ENCODE measurements at regions not wholly inside any gene's neighbourhood (a gene's known extent, or its start where the extent isn't known, plus 50 kb on each side); places are given as distances from the start of the nearest gene placed in this dataset.

DNA sequence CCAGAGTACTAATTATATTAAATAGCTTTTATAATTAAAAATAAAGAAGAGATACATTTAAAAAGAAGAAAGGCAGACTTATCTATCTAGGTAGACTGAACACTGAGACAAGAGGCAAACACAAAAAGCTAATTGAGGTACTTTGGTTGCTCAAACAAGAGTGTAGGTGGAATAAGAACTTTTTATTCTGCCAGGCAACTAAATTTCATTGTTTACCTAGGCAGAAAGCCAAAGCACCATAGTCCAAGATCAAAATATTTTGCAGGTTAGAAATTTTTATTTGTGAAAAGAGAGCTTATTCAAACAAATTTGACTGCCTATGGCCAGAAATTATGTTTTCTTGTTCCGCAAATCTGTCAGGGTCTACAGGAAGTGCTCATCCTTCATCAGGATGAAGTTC lies 499.6 kb upstream of the GBE1 start:
- no peak overlapping the region for H3K4me3 ChIP-seq (ENCODE audit: low read length)
- no peak overlapping the region for H3K27ac ChIP-seq (ENCODE audit: low read depth, low read length)
- TF ChIP-seq, protein P1, sequence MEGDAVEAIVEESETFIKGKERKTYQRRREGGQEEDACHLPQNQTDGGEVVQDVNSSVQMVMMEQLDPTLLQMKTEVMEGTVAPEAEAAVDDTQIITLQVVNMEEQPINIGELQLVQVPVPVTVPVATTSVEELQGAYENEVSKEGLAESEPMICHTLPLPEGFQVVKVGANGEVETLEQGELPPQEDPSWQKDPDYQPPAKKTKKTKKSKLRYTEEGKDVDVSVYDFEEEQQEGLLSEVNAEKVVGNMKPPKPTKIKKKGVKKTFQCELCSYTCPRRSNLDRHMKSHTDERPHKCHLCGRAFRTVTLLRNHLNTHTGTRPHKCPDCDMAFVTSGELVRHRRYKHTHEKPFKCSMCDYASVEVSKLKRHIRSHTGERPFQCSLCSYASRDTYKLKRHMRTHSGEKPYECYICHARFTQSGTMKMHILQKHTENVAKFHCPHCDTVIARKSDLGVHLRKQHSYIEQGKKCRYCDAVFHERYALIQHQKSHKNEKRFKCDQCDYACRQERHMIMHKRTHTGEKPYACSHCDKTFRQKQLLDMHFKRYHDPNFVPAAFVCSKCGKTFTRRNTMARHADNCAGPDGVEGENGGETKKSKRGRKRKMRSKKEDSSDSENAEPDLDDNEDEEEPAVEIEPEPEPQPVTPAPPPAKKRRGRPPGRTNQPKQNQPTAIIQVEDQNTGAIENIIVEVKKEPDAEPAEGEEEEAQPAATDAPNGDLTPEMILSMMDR (IDR thresholded peaks at IDR 0.05; ENCODE audit: low read depth, low read length, poor library complexity, severe bottlenecking): no peak
- TF ChIP-seq EZH2phosphoT487 (IDR thresholded peaks at IDR 0.05; ENCODE audit: borderline replicate concordance, low read length): no peak
- H4K20me1 ChIP-seq (ENCODE audit: control insufficient read depth, insufficient read depth, low read depth, low read length): no peaks in the 10 kb centered on the region
- H3K4me2 ChIP-seq (ENCODE audit: low read length): no peak overlapping the region
- H3K79me2 ChIP-seq (ENCODE audit: control insufficient read depth, low read length): no peaks in the 10 kb centered on the region
- no peaks in the 10 kb centered on the region for H3K9me3 ChIP-seq (ENCODE audit: control insufficient read depth, insufficient read depth, low read length)
- no peaks in the 10 kb centered on the region for H3K36me3 ChIP-seq (ENCODE audit: control insufficient read depth, low read length)
- H3K9me2 ChIP-seq (replicated peaks; ENCODE audit: control insufficient read depth, low read length): no peaks in the 10 kb centered on the region
- no peaks in the 10 kb centered on the region for H3K27me3 ChIP-seq (ENCODE audit: control insufficient read depth, low read length)
- H3K4me1 ChIP-seq (ENCODE audit: control insufficient read depth, low read length): no peaks in the 10 kb centered on the region
- no peaks in the 10 kb centered on the region for H3F3A ChIP-seq (ENCODE audit: control insufficient read depth, insufficient read depth)

DNA sequence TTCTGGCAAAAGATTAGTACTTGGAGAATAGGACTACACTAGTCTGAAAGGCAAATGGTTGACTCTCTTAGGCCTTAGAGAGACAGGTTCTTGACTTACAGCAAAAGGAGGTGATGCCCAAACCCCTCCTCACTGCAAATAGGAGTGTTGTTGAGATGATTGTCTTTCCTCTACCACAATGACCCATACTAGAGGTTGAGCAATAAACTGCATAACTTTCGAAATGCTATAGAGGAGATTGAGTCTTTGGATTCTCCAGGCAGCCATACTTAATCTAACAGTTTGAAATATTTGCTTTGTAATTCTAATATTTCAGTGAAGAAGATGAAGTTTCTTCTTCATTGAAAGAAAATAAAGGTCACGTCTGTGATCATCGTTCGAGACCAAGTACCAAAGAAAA lies 498.5 kb upstream of the GBE1 start:
- no peak for TF ChIP-seq EZH2phosphoT487 (IDR thresholded peaks at IDR 0.05; ENCODE audit: borderline replicate concordance, low read length)
- TF ChIP-seq, protein P1 (IDR thresholded peaks at IDR 0.05; ENCODE audit: low read depth, low read length, poor library complexity, severe bottlenecking): no peak
- H3K4me1 ChIP-seq (ENCODE audit: control insufficient read depth, low read length): no peaks in the 10 kb centered on the region
- H3K9me2 ChIP-seq (replicated peaks; ENCODE audit: control insufficient read depth, low read length): no peaks in the 10 kb centered on the region
- no peak overlapping the region for H3K27ac ChIP-seq (ENCODE audit: low read depth, low read length)
- H3K79me2 ChIP-seq (ENCODE audit: control insufficient read depth, low read length): no peaks in the 10 kb centered on the region
- H3K4me2 ChIP-seq (ENCODE audit: low read length): no peak overlapping the region
- H3K9me3 ChIP-seq (ENCODE audit: control insufficient read depth, insufficient read depth, low read length): no peaks in the 10 kb centered on the region
- H3K27me3 ChIP-seq (ENCODE audit: control insufficient read depth, low read length): no peaks in the 10 kb centered on the region
- H3K36me3 ChIP-seq (ENCODE audit: control insufficient read depth, low read length): no peaks in the 10 kb centered on the region
- H3F3A ChIP-seq (ENCODE audit: control insufficient read depth, insufficient read depth): no peaks in the 10 kb centered on the region
- H4K20me1 ChIP-seq (ENCODE audit: control insufficient read depth, insufficient read depth, low read depth, low read length): no peaks in the 10 kb centered on the region
- no peak overlapping the region for H3K4me3 ChIP-seq (ENCODE audit: low read length)

DNA sequence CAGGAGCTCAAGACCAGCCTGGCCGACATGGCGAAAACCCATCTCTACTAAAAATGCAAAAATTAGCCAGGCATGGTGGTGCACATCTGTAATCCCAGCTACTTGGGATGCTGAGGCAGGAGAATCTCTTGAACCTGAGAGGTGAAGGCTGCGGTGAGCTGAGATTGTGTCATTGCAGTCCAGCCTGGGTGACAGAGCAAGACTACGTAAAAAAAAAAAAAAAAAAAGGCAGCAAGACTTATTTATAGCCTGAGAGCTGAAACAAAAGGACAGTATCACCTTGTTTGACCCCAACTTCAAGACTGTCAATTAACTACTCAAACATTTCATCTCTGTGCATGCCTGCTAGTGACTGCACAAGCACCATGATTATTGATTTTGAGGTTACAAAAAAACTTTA lies 478.9 kb upstream of the GBE1 start:
- Histone ChIP-seq H3K9me3 (ENCODE audit: control insufficient read depth, insufficient read depth, low read length) (no peaks in the 10 kb centered on the region), H3K27me3 (ENCODE audit: control insufficient read depth, low read length) (no peaks in the 10 kb centered on the region), H3K4me2 (ENCODE audit: low read length) (no peak overlapping the region), H3K4me3 (ENCODE audit: low read length) (no peak overlapping the region), H3K79me2 (ENCODE audit: control insufficient read depth, low read length) (no peaks in the 10 kb centered on the region), H3K9me2 (replicated peaks; ENCODE audit: control insufficient read depth, low read length) (no peaks in the 10 kb centered on the region), H3K4me1 (ENCODE audit: control insufficient read depth, low read length) (no peaks in the 10 kb centered on the region), H3K27ac (ENCODE audit: low read depth, low read length) (no peak overlapping the region), H4K20me1 (ENCODE audit: control insufficient read depth, insufficient read depth, low read depth, low read length) (no peaks in the 10 kb centered on the region), H3F3A (ENCODE audit: control insufficient read depth, insufficient read depth) (no peaks in the 10 kb centered on the region), H3K36me3 (ENCODE audit: control insufficient read depth, low read length) (no peaks in the 10 kb centered on the region)
- TF ChIP-seq, protein P1 (IDR thresholded peaks at IDR 0.05; ENCODE audit: low read depth, low read length, poor library complexity, severe bottlenecking): no peak
- TF ChIP-seq EZH2phosphoT487 (IDR thresholded peaks at IDR 0.05; ENCODE audit: borderline replicate concordance, low read length): no peak

DNA sequence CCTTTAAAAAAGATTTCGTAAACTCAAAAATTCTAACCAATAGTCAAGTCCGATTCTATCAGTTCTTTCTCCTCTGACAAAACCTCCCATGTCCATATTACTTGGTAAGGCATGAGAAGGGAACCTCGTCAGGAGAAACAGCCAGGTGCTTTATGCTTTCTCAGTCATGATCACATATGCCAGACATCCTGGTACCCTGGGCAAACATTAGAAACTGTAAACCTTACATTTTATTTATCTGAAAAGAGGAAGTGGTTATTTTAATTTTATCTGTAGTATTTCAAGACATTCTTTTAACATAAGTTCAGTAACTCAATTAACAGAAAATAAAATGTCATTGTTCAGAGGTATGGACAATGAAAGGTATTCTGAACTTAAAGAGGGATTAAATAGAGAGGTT lies 474.8 kb upstream of the GBE1 start:
- no peaks in the 10 kb centered on the region for H3K9me2 ChIP-seq (replicated peaks; ENCODE audit: control insufficient read depth, low read length)
- H3K27ac ChIP-seq (ENCODE audit: low read depth, low read length): no peak overlapping the region
- H3K4me3 ChIP-seq (ENCODE audit: low read length): no peak overlapping the region

More for the DNA sequence above, 474.8 kb upstream of the GBE1 start:
- Histone ChIP-seq H3K4me1 (ENCODE audit: control insufficient read depth, low read length) (no peaks in the 10 kb centered on the region), H3K36me3 (ENCODE audit: control insufficient read depth, low read length) (no peaks in the 10 kb centered on the region), H3K27me3 (ENCODE audit: control insufficient read depth, low read length) (no peaks in the 10 kb centered on the region), H3F3A (ENCODE audit: control insufficient read depth, insufficient read depth) (no peaks in the 10 kb centered on the region), H3K4me2 (ENCODE audit: low read length) (no peak overlapping the region), H4K20me1 (ENCODE audit: control insufficient read depth, insufficient read depth, low read depth, low read length) (no peaks in the 10 kb centered on the region), H3K79me2 (ENCODE audit: control insufficient read depth, low read length) (no peaks in the 10 kb centered on the region), H3K9me3 (ENCODE audit: control insufficient read depth, insufficient read depth, low read length) (no peaks in the 10 kb centered on the region)
- TF ChIP-seq EZH2phosphoT487 (IDR thresholded peaks at IDR 0.05; ENCODE audit: borderline replicate concordance, low read length): no peak
- TF ChIP-seq, protein P1 (IDR thresholded peaks at IDR 0.05; ENCODE audit: low read depth, low read length, poor library complexity, severe bottlenecking): no peak
